Neural cell (in vitro differentiated cells): ENCODE measurements at regions not wholly inside any gene's neighbourhood (a gene's known extent, or its start where the extent isn't known, plus 50 kb on each side); places are given as distances from the start of the nearest gene placed in this dataset.

Source experiments
- H2AFZ ChIP-seq: fragments of 200-600, 300-800 bp; sonication (generic), shearing (Covaris generic); 2 replicates; pipeline ENCODE4 v1.6.0; 2014; ENCODE audit warnings: low read depth, mild to moderate bottlenecking, antibody characterized with exemption, low read length, moderate library complexity
- H3F3A ChIP-seq: fragments of 200-600 bp; shearing (Covaris generic); 2 replicates; pipeline ENCODE4 v1.6.1; 2016; ENCODE audit warnings: mild to moderate bottlenecking, moderate library complexity, mixed read lengths, antibody characterized with exemption, low read length; ENCODE audit not compliant: insufficient read depth, poor library complexity, severe bottlenecking
- H3K27ac ChIP-seq: fragments of 200-600, 300-800 bp; sonication (generic), shearing (Covaris generic); 2 replicates; pipeline ENCODE4 v1.5.1; 2014; ENCODE audit warnings: mild to moderate bottlenecking, low read length, moderate library complexity
- H3K27me3 ChIP-seq: fragments of 300-800, 200-600 bp; sonication (generic), shearing (Covaris generic); 2 replicates; pipeline ENCODE4 v1.6.0; 2014; ENCODE audit warnings: mild to moderate bottlenecking, low read depth, low read length, moderate library complexity; ENCODE audit not compliant: insufficient read depth
- H3K36me3 ChIP-seq: fragments of 300-800, 200-600 bp; sonication (generic), shearing (Covaris generic); 2 replicates; pipeline ENCODE4 v1.5.1; 2014; ENCODE audit warnings: mild to moderate bottlenecking, antibody characterized with exemption, low read length, moderate library complexity; ENCODE audit not compliant: insufficient read depth
- H3K4me2 ChIP-seq: fragments of 300-800, 200-600 bp; sonication (generic), shearing (Covaris generic); 2 replicates; pipeline ENCODE4 v1.6.0; 2014; ENCODE audit warnings: mild to moderate bottlenecking, low read length
- H3K4me3 ChIP-seq: fragments of 300-800, 200-600 bp; sonication (generic), shearing (Covaris generic); 2 replicates; pipeline ENCODE4 v1.5.1; 2014; ENCODE audit warnings: mild to moderate bottlenecking, low read length, moderate library complexity
- H3K79me2 ChIP-seq: fragments of 200-600 bp; shearing (Covaris generic); replicated peaks from 2 replicates; pipeline ENCODE4 v1.6.0; 2014; ENCODE audit warnings: mild to moderate bottlenecking, low read length, moderate library complexity; ENCODE audit not compliant: insufficient read depth
- H3K9ac ChIP-seq: fragments of 300-800, 200-600 bp; sonication (generic), shearing (Covaris generic); 2 replicates; pipeline ENCODE4 v1.6.1; 2016; ENCODE audit warnings: mild to moderate bottlenecking, low read length, mixed read lengths
- H3K9me2 ChIP-seq: fragments of 200-600 bp; shearing (Covaris generic); 2 replicates; pipeline ENCODE4 v1.6.1; 2016; ENCODE audit warnings: mild to moderate bottlenecking, low read length, mixed read lengths; ENCODE audit not compliant: insufficient read depth
- H3K9me3 ChIP-seq: fragments of 200-600, 300-800 bp; sonication (generic), shearing (Covaris generic); 2 replicates; pipeline ENCODE4 v1.6.1; 2016; ENCODE audit warnings: mild to moderate bottlenecking, mixed run types, low read length, moderate library complexity, mixed read lengths
- H4K20me1 ChIP-seq: fragments of 200-600 bp; shearing (Covaris generic); 2 replicates; pipeline ENCODE4 v1.6.1; 2016; ENCODE audit warnings: mild to moderate bottlenecking, mixed run types; ENCODE audit not compliant: insufficient read depth
- CTCF ChIP-seq: fragments of 450-650 bp; IDR thresholded peaks from 2 replicates; pipeline ENCODE4 v1.5.1; 2014; ENCODE audit warnings: antibody characterized with exemption, mild to moderate bottlenecking, moderate library complexity; ENCODE audit not compliant: poor library complexity, severe bottlenecking
- EP300 ChIP-seq: fragments of 450-650 bp; conservative IDR thresholded peaks from 2 replicates; pipeline ENCODE4 v1.6.1; 2014; ENCODE audit warnings: antibody characterized with exemption, mild to moderate bottlenecking, moderate library complexity; ENCODE audit not compliant: poor library complexity, severe bottlenecking
- EZH2 ChIP-seq: fragments of 200-600, 300-800 bp; shearing (Covaris generic), sonication (generic); IDR thresholded peaks from 2 replicates; pipeline ENCODE4 v1.6.1; 2014; ENCODE audit warnings: antibody characterized with exemption, low read length, borderline replicate concordance, mild to moderate bottlenecking; ENCODE audit not compliant: insufficient read depth, poor library complexity, severe bottlenecking
- MXI1 ChIP-seq: fragments of 450-650 bp; conservative IDR thresholded peaks from 2 replicates; pipeline ENCODE4 v1.6.1; 2014; ENCODE audit warnings: antibody characterized with exemption, mild to moderate bottlenecking; ENCODE audit not compliant: poor library complexity, severe bottlenecking
- POLR2AphosphoS5 ChIP-seq: IDR thresholded peaks from 2 replicates; pipeline ENCODE4 v1.6.1; 2012
- RAD21 ChIP-seq: fragments of 450-650 bp; conservative IDR thresholded peaks from 2 replicates; pipeline ENCODE4 v1.6.1; 2014; ENCODE audit warnings: antibody characterized with exemption, mild to moderate bottlenecking, moderate library complexity
- SMC3 ChIP-seq: fragments of 450-650 bp; conservative IDR thresholded peaks from 2 replicates; pipeline ENCODE4 v1.6.1; 2014; ENCODE audit warnings: antibody characterized with exemption, mild to moderate bottlenecking, moderate library complexity; ENCODE audit not compliant: poor library complexity
- TAF1 ChIP-seq: IDR thresholded peaks from 2 replicates; pipeline ENCODE4 v1.6.1; 2012; ENCODE audit warnings: low read depth
- TF ChIP-seq, protein P1 (sequence below): IDR thresholded peaks from 2 replicates; pipeline ENCODE4 v1.6.1; 2012; ENCODE audit warnings: borderline replicate concordance

GRCh38 chr5:3285621-3286020 lies 310.0 kb upstream of the IRX1 start:
- Histone ChIP-seq H3K79me2 (no peaks in the 10 kb centered on the region), H3K4me3 (no peak overlapping the region), H3K4me2 (no peak overlapping the region), H3K9me2 (no peaks in the 10 kb centered on the region), H3K27ac (no peak overlapping the region), H4K20me1 (no peaks in the 10 kb centered on the region), H3F3A (no peaks in the 10 kb centered on the region), H3K9me3 (no peaks in the 10 kb centered on the region), H3K9ac (no peak overlapping the region), H3K27me3 (no peaks in the 10 kb centered on the region), H2AFZ (no peak overlapping the region), H3K36me3 (no peaks in the 10 kb centered on the region)
- TF ChIP-seq SMC3 (no peak), CTCF (no peak), EZH2 (no peak)
- TF ChIP-seq, protein P1, sequence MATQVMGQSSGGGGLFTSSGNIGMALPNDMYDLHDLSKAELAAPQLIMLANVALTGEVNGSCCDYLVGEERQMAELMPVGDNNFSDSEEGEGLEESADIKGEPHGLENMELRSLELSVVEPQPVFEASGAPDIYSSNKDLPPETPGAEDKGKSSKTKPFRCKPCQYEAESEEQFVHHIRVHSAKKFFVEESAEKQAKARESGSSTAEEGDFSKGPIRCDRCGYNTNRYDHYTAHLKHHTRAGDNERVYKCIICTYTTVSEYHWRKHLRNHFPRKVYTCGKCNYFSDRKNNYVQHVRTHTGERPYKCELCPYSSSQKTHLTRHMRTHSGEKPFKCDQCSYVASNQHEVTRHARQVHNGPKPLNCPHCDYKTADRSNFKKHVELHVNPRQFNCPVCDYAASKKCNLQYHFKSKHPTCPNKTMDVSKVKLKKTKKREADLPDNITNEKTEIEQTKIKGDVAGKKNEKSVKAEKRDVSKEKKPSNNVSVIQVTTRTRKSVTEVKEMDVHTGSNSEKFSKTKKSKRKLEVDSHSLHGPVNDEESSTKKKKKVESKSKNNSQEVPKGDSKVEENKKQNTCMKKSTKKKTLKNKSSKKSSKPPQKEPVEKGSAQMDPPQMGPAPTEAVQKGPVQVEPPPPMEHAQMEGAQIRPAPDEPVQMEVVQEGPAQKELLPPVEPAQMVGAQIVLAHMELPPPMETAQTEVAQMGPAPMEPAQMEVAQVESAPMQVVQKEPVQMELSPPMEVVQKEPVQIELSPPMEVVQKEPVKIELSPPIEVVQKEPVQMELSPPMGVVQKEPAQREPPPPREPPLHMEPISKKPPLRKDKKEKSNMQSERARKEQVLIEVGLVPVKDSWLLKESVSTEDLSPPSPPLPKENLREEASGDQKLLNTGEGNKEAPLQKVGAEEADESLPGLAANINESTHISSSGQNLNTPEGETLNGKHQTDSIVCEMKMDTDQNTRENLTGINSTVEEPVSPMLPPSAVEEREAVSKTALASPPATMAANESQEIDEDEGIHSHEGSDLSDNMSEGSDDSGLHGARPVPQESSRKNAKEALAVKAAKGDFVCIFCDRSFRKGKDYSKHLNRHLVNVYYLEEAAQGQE = no peak

GRCh38 chr5:3284506-3284905 lies 311.1 kb upstream of the IRX1 start:
- no peaks in the 10 kb centered on the region for H3K36me3 ChIP-seq
- no peaks in the 10 kb centered on the region for H3F3A ChIP-seq
- H3K9me2 ChIP-seq = no peaks in the 10 kb centered on the region
- H3K27ac ChIP-seq = no peak overlapping the region
- no peaks in the 10 kb centered on the region for H3K79me2 ChIP-seq
- H3K4me2 ChIP-seq = no peak overlapping the region
- H3K9ac ChIP-seq = no peak overlapping the region
- no peak for TF ChIP-seq TAF1
- no peak for TF ChIP-seq SMC3
- TF ChIP-seq, protein P1 = no peak
- TF ChIP-seq MXI1 = no peak
- no peak for TF ChIP-seq POLR2AphosphoS5
- no peak for TF ChIP-seq EP300
- TF ChIP-seq CTCF = no peak
- no peak for TF ChIP-seq RAD21
- no peak for TF ChIP-seq EZH2
- H3K9me3 ChIP-seq = no peaks in the 10 kb centered on the region
- no peaks in the 10 kb centered on the region for H4K20me1 ChIP-seq
- H3K27me3 ChIP-seq = no peaks in the 10 kb centered on the region
- no peak overlapping the region for H3K4me3 ChIP-seq
- no peak overlapping the region for H2AFZ ChIP-seq
